ENCODE measurements at regions not wholly inside any gene's neighbourhood (a gene's known extent, or its start where the extent isn't known, plus 50 kb on each side); places are given as distances from the start of the nearest gene placed in this dataset.

- no peaks in the 10 kb centered on the region for H3K27me3 ChIP-seq (ENCODE audit: insufficient read depth, low read depth, severe bottlenecking)
- TF ChIP-seq, protein P1, sequence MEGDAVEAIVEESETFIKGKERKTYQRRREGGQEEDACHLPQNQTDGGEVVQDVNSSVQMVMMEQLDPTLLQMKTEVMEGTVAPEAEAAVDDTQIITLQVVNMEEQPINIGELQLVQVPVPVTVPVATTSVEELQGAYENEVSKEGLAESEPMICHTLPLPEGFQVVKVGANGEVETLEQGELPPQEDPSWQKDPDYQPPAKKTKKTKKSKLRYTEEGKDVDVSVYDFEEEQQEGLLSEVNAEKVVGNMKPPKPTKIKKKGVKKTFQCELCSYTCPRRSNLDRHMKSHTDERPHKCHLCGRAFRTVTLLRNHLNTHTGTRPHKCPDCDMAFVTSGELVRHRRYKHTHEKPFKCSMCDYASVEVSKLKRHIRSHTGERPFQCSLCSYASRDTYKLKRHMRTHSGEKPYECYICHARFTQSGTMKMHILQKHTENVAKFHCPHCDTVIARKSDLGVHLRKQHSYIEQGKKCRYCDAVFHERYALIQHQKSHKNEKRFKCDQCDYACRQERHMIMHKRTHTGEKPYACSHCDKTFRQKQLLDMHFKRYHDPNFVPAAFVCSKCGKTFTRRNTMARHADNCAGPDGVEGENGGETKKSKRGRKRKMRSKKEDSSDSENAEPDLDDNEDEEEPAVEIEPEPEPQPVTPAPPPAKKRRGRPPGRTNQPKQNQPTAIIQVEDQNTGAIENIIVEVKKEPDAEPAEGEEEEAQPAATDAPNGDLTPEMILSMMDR (IDR thresholded peaks at IDR 0.05; ENCODE audit: low read depth, low read length) = peak; percentile 65
- H3K27ac ChIP-seq = no peak overlapping the region
- H3K4me3 ChIP-seq (ENCODE audit: low read depth, low read length) = no peak overlapping the region
- no peaks in the 10 kb centered on the region for H3K9me3 ChIP-seq (ENCODE audit: severe bottlenecking)
- H3K36me3 ChIP-seq = no peaks in the 10 kb centered on the region
- peak; percentile 72 for DNase-seq
Observed at GRCh38 chr9:115694014-115694413, 459.6 kb upstream of the PAPPA start.

DNA sequence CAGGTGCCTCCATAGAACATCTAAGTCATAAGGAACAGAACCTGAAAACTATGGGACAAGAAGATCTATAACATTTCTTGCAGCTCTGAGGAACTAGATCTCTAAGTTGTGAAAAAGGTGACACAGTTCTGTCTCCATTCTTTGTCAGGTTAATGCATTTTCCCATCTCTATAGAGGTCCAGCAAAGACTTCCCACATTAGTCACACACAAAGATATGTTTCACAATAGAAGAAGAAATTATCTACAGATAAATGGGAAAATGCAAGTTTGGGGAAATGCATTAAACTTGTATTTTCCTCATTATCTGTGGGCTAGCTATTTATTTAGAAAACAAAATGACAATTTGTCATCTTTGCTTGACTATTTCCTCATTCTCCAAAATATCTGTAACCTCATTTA is 458.6 kb upstream of the PAPPA start:
- TF ChIP-seq, protein P1 (IDR thresholded peaks at IDR 0.05; ENCODE audit: low read depth, low read length) = no peak
- H3K27ac ChIP-seq = no peak overlapping the region
- no peaks in the 10 kb centered on the region for H3K27me3 ChIP-seq (ENCODE audit: insufficient read depth, low read depth, severe bottlenecking)
- DNase-seq = no peak
- H3K36me3 ChIP-seq = no peaks in the 10 kb centered on the region
- H3K4me3 ChIP-seq (ENCODE audit: low read depth, low read length) = no peak overlapping the region
- no peaks in the 10 kb centered on the region for H3K9me3 ChIP-seq (ENCODE audit: severe bottlenecking)

DNA sequence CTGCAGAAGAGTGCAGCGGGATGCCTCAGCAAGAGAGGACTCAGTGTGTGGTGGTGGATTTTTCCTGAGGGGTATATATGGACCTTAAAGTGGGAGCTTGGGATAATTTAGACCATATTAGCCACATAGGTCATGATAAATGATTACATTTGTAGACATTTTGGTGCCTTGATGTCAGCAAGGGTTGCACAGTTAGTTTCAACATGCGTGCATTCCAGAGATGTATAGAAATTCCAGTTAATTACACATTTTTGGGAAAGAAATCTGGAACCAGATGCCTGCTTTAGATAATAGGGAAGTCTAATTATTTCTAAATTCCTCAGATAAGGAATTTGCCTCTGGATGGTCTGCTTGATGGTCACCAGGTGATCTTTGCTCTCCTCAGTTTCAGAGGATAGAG is 440.6 kb upstream of the PAPPA start:
- Histone ChIP-seq H3K9me3 (ENCODE audit: severe bottlenecking) (no peaks in the 10 kb centered on the region), H3K4me3 (ENCODE audit: low read depth, low read length) (no peak overlapping the region), H3K27me3 (ENCODE audit: insufficient read depth, low read depth, severe bottlenecking) (no peaks in the 10 kb centered on the region), H3K27ac (no peak overlapping the region), H3K36me3 (no peaks in the 10 kb centered on the region)
- DNase-seq = no peak
- TF ChIP-seq, protein P1 (IDR thresholded peaks at IDR 0.05; ENCODE audit: low read depth, low read length) = no peak

GRCh38 chr9:115715666-115716065 is 437.9 kb upstream of the PAPPA start:
- no peak overlapping the region for H3K4me3 ChIP-seq (ENCODE audit: low read depth, low read length)
- no peaks in the 10 kb centered on the region for H3K36me3 ChIP-seq
- no peaks in the 10 kb centered on the region for H3K9me3 ChIP-seq (ENCODE audit: severe bottlenecking)
- H3K27me3 ChIP-seq (ENCODE audit: insufficient read depth, low read depth, severe bottlenecking) = no peaks in the 10 kb centered on the region
- no peak overlapping the region for H3K27ac ChIP-seq
- TF ChIP-seq, protein P1 (IDR thresholded peaks at IDR 0.05; ENCODE audit: low read depth, low read length) = no peak
- no peak for DNase-seq

GRCh38 chr9:115717298-115717697 is 436.3 kb upstream of the PAPPA start:
- H3K27me3 ChIP-seq (ENCODE audit: insufficient read depth, low read depth, severe bottlenecking) = no peaks in the 10 kb centered on the region
- H3K36me3 ChIP-seq = no peaks in the 10 kb centered on the region
- H3K4me3 ChIP-seq (ENCODE audit: low read depth, low read length) = no peak overlapping the region
- H3K9me3 ChIP-seq (ENCODE audit: severe bottlenecking) = no peaks in the 10 kb centered on the region
- DNase-seq = no peak
- no peak overlapping the region for H3K27ac ChIP-seq
- TF ChIP-seq, protein P1 (IDR thresholded peaks at IDR 0.05; ENCODE audit: low read depth, low read length) = no peak

GRCh38 chr9:115717711-115718173 is 435.8 kb upstream of the PAPPA start:
- no peak for DNase-seq
- TF ChIP-seq, protein P1 (IDR thresholded peaks at IDR 0.05; ENCODE audit: low read depth, low read length) = no peak
- Histone ChIP-seq H3K9me3 (ENCODE audit: severe bottlenecking) (no peaks in the 10 kb centered on the region), H3K27me3 (ENCODE audit: insufficient read depth, low read depth, severe bottlenecking) (no peaks in the 10 kb centered on the region), H3K27ac (no peak overlapping the region), H3K36me3 (no peaks in the 10 kb centered on the region), H3K4me3 (ENCODE audit: low read depth, low read length) (no peak overlapping the region)

Measured in WERI-Rb-1 (cell line).